ENCODE measurements at regions not wholly inside any gene's neighbourhood (a gene's known extent, or its start where the extent isn't known, plus 50 kb on each side); places are given as distances from the start of the nearest gene placed in this dataset.

DNA sequence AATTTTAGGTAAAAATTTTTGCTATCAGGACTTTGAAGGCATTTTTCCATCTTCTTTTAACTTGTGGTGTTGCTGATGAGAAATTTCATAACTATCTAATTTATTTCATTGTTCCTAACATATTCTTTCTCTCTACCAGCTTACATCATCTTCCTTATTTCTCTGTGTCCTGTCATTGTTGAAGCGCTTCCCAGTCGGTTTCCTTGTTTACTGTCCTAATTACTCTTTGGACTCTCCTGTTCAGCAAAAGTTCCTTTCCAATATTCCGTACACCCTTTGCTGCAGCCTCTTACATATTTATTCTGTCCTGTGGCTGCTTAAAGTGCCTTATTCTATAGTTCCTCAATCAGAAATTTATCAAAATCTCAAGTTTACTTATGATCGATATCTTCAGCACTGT is 609.0 kb upstream of the FZD8 start:
- H3K27ac ChIP-seq (ENCODE audit: low read depth, low read length), result no peak overlapping the region
- no peak overlapping the region for H3K9ac ChIP-seq (ENCODE audit: low read length in 5 of 5)
- H3K27me3 ChIP-seq (ENCODE audit: control insufficient read depth in 5 of 5, insufficient read depth in 4 of 5, low read length in 5 of 5), result no peaks in the 10 kb centered on the region
- no peak overlapping the region for H3K4me3 ChIP-seq (ENCODE audit: low read depth in 1 of 5, low read length in 5 of 5)
- peaks cover 0 to 23% (median 1%) of the 10 kb centered on the region in 5 donors for H3K4me1 ChIP-seq (ENCODE audit: control insufficient read depth in 5 of 5, insufficient read depth in 5 of 5, low read length in 5 of 5)
- no peaks in the 10 kb centered on the region for H3K9me3 ChIP-seq (ENCODE audit: control insufficient read depth in 5 of 5, low read length in 5 of 5)
- H3K36me3 ChIP-seq (ENCODE audit: control insufficient read depth in 5 of 5, insufficient read depth in 5 of 5, low read length in 5 of 5), result no peaks in the 10 kb centered on the region

DNA sequence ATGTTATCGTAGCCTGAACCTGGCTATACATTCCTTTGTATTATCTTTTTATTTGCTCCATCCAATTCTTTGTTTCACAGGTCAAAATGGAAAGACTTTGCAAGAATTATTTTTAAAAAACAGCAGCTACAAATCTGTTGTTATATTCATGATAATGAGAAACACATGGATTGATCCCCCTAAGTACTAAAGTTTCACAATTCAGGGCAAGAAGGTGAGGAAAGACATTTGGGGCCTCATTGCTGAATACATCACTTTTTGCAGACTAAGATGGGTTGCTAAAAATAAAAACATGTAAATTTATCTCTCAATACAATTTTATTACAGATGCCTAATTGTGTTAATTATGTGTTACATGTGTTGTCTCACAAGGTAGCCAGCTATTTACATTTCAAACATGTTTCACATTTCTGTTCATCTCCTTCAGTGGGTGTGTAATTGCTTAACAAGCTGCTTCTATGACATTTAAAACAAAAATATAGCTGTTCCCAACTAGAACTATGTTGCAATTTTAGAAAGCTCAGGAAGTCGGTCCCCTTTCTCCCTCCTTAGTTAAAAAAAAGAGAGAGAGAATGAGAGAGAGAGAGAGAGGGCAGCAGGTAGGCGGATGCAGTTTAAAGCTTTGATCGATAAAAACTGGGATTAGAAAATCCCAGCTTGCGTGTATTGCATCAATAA is 606.3 kb upstream of the FZD8 start:
- Histone ChIP-seq H3K9ac (ENCODE audit: low read length in 5 of 5) (no peak overlapping the region), H3K4me3 (ENCODE audit: low read depth in 1 of 5, low read length in 5 of 5) (no peak overlapping the region), H3K9me3 (ENCODE audit: control insufficient read depth in 5 of 5, low read length in 5 of 5) (no peaks in the 10 kb centered on the region), H3K36me3 (ENCODE audit: control insufficient read depth in 5 of 5, insufficient read depth in 5 of 5, low read length in 5 of 5) (no peaks in the 10 kb centered on the region), H3K27me3 (ENCODE audit: control insufficient read depth in 5 of 5, insufficient read depth in 4 of 5, low read length in 5 of 5) (no peaks in the 10 kb centered on the region), H3K27ac (ENCODE audit: low read depth, low read length) (no peak overlapping the region), H3K4me1 (ENCODE audit: control insufficient read depth in 5 of 5, insufficient read depth in 5 of 5, low read length in 5 of 5) (peaks cover 0 to 3% (median 0%) of the 10 kb centered on the region in 5 donors)

DNA sequence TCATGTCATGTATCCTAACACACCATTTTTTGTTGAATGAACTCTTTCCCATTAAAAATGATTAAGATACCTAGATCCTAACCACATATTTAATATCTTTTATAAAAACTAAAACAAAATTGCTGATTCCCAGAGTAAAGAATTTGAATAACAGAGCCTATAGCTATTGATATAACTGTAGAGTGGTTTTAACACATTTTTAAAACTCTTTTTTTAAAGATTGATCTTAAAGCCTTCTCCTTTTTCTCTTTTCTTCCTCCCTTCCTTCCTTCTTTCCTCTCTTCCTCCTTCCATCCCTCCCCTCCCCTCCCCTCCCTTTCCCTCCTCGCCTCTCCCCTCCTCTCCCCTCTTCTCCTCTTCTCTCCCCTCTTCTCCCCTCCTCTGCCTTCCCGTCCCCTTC is 605.4 kb upstream of the FZD8 start:
- Histone ChIP-seq H3K4me1 (ENCODE audit: control insufficient read depth in 5 of 5, insufficient read depth in 5 of 5, low read length in 5 of 5) (peaks cover 0 to 3% (median 0%) of the 10 kb centered on the region in 5 donors), H3K27ac (ENCODE audit: low read depth, low read length) (no peak overlapping the region), H3K4me3 (ENCODE audit: low read depth in 1 of 5, low read length in 5 of 5) (no peak overlapping the region), H3K9ac (ENCODE audit: low read length in 5 of 5) (no peak overlapping the region), H3K36me3 (ENCODE audit: control insufficient read depth in 5 of 5, insufficient read depth in 5 of 5, low read length in 5 of 5) (no peaks in the 10 kb centered on the region), H3K27me3 (ENCODE audit: control insufficient read depth in 5 of 5, insufficient read depth in 4 of 5, low read length in 5 of 5) (no peaks in the 10 kb centered on the region), H3K9me3 (ENCODE audit: control insufficient read depth in 5 of 5, low read length in 5 of 5) (no peaks in the 10 kb centered on the region)

DNA sequence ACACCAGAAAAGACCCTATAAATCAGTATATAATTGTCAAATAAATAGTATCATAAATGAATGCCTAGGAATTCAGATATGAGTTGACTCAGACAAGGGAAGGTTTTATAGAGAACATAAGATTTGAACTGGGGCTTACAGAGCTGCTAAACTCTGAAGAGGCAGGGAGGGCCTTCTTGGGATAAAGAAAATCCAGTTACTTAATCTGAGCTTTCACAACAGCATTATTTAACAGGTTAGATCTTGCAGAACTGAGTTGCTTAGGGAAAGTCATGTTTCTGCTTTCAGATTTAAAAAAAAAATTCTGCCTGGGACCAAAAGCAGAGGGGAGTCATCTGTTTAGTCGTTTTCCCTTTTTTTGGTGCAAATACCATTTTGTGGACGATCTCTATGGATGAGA is 594.8 kb upstream of the FZD8 start:
- no peak overlapping the region for H3K27ac ChIP-seq (ENCODE audit: low read depth, low read length)
- H3K36me3 ChIP-seq (ENCODE audit: control insufficient read depth in 5 of 5, insufficient read depth in 5 of 5, low read length in 5 of 5), result no peaks in the 10 kb centered on the region
- no peak overlapping the region for H3K9ac ChIP-seq (ENCODE audit: low read length in 5 of 5)

DNA sequence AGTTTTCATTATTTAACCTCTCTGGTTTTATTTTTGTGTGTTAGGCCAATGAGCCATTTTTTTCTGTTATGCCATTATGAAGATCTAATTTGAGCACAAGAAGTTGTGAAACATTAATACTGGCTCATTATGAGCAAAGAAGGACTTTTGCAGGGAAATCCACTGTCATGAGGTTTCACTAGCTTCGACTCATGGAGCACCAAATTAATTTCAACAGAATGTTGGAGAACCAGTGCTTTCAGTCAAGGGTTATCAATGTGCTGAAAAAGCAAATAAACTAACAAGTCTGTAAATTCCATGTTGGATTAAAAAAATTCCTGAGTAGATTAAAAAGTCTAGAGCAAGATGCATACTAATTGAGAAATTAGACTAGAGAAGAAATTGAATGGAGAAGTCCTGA is 594.2 kb upstream of the FZD8 start:
- H3K9me3 ChIP-seq (ENCODE audit: control insufficient read depth in 5 of 5, low read length in 5 of 5), result no peaks in the 10 kb centered on the region
- H3K27ac ChIP-seq (ENCODE audit: low read depth, low read length), result no peak overlapping the region
- no peaks in the 10 kb centered on the region for H3K4me1 ChIP-seq (ENCODE audit: control insufficient read depth in 5 of 5, insufficient read depth in 5 of 5, low read length in 5 of 5)
- H3K4me3 ChIP-seq (ENCODE audit: low read depth in 1 of 5, low read length in 5 of 5), result no peak overlapping the region
- no peak overlapping the region for H3K9ac ChIP-seq (ENCODE audit: low read length in 5 of 5)
- no peaks in the 10 kb centered on the region for H3K27me3 ChIP-seq (ENCODE audit: control insufficient read depth in 5 of 5, insufficient read depth in 4 of 5, low read length in 5 of 5)
- no peaks in the 10 kb centered on the region for H3K36me3 ChIP-seq (ENCODE audit: control insufficient read depth in 5 of 5, insufficient read depth in 5 of 5, low read length in 5 of 5)

More for the DNA sequence above, 594.8 kb upstream of the FZD8 start:
- Histone ChIP-seq H3K9me3 (ENCODE audit: control insufficient read depth in 5 of 5, low read length in 5 of 5) (no peaks in the 10 kb centered on the region), H3K4me1 (ENCODE audit: control insufficient read depth in 5 of 5, insufficient read depth in 5 of 5, low read length in 5 of 5) (no peaks in the 10 kb centered on the region), H3K27me3 (ENCODE audit: control insufficient read depth in 5 of 5, insufficient read depth in 4 of 5, low read length in 5 of 5) (no peaks in the 10 kb centered on the region), H3K4me3 (ENCODE audit: low read depth in 1 of 5, low read length in 5 of 5) (no peak overlapping the region)

DNA sequence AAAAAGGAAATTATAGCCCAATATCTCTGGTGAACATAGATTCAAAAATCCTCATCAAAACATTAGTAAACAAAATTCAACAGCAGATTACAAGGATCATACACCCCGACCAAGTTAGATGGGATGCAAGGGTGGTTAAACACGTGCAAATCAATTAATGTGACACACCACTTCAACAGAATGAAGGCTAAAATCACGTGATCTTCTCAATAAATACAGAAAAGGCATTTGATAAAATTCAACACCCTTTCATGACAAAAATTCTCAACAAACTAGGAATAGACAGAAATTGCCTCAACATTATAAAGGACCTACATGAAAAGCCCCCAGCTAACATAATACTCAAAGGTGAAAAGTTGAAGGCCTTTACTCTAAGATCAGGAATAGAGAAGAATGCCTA is 590.8 kb upstream of the FZD8 start:
- H3K4me1 ChIP-seq (ENCODE audit: control insufficient read depth in 5 of 5, insufficient read depth in 5 of 5, low read length in 5 of 5), result no peaks in the 10 kb centered on the region
- H3K27ac ChIP-seq (ENCODE audit: low read depth, low read length), result no peak overlapping the region
- no peak overlapping the region for H3K4me3 ChIP-seq (ENCODE audit: low read depth in 1 of 5, low read length in 5 of 5)
- no peak overlapping the region for H3K9ac ChIP-seq (ENCODE audit: low read length in 5 of 5)
- no peaks in the 10 kb centered on the region for H3K36me3 ChIP-seq (ENCODE audit: control insufficient read depth in 5 of 5, insufficient read depth in 5 of 5, low read length in 5 of 5)
- H3K9me3 ChIP-seq (ENCODE audit: control insufficient read depth in 5 of 5, low read length in 5 of 5), result no peaks in the 10 kb centered on the region
- H3K27me3 ChIP-seq (ENCODE audit: control insufficient read depth in 5 of 5, insufficient read depth in 4 of 5, low read length in 5 of 5), result no peaks in the 10 kb centered on the region

DNA sequence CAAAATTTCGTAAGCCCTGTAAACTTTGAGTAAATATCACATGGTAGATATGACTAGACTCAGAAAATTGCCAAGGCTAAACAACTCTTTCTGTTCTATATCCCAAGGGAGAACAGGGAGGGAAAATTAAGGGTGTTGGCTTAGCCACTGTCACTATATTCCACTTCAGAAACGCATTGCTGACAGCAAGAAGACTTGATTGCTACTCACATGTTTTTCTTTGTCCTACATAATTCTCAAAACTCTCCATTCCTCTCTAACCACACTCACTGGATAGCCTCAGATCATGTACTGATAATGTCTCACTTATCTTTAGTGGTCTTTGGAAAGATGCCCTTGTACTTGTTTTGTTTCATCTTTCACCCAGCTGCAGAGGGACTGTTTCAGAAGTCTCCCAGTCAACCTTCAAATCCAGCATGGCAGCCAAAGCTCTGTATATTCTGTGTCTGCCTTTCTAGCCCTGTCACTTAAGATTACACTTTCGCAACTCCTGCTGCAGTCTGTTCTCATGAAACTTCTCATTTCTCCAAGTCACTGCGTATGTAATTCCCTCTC is 582.4 kb upstream of the FZD8 start:
- no peaks in the 10 kb centered on the region for H3K9me3 ChIP-seq (ENCODE audit: control insufficient read depth in 5 of 5, low read length in 5 of 5)
- no peaks in the 10 kb centered on the region for H3K27me3 ChIP-seq (ENCODE audit: control insufficient read depth in 5 of 5, insufficient read depth in 4 of 5, low read length in 5 of 5)
- no peak overlapping the region for H3K27ac ChIP-seq (ENCODE audit: low read depth, low read length)
- H3K9ac ChIP-seq (ENCODE audit: low read length in 5 of 5), result no peak overlapping the region
- H3K4me1 ChIP-seq (ENCODE audit: control insufficient read depth in 5 of 5, insufficient read depth in 5 of 5, low read length in 5 of 5), result no peaks in the 10 kb centered on the region
- no peak overlapping the region for H3K4me3 ChIP-seq (ENCODE audit: low read depth in 1 of 5, low read length in 5 of 5)
- H3K36me3 ChIP-seq (ENCODE audit: control insufficient read depth in 5 of 5, insufficient read depth in 5 of 5, low read length in 5 of 5), result no peaks in the 10 kb centered on the region

DNA sequence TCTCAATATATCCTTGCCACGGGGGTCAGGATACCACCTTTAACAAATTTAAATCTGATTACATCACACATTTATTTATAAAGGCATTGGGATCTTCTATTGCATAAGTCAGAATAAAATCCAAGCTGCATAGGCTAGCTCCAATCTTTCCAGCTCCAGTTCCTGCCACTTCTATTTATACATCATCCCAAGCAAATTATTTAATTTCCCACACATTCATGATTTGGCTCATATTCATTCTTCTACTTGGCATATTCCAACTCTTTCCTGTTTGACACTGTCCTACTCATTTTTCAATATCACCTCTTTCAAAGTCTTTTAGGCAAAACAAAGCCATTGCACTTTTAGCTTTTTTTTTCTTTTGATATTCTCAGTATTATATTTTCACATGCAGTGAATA is 579.0 kb upstream of the FZD8 start:
- no peak overlapping the region for H3K9ac ChIP-seq (ENCODE audit: low read length in 5 of 5)
- H3K4me1 ChIP-seq (ENCODE audit: control insufficient read depth in 5 of 5, insufficient read depth in 5 of 5, low read length in 5 of 5), result no peaks in the 10 kb centered on the region
- no peak overlapping the region for H3K27ac ChIP-seq (ENCODE audit: low read depth, low read length)
- H3K9me3 ChIP-seq (ENCODE audit: control insufficient read depth in 5 of 5, low read length in 5 of 5), result no peaks in the 10 kb centered on the region
- no peaks in the 10 kb centered on the region for H3K27me3 ChIP-seq (ENCODE audit: control insufficient read depth in 5 of 5, insufficient read depth in 4 of 5, low read length in 5 of 5)
- H3K4me3 ChIP-seq (ENCODE audit: low read depth in 1 of 5, low read length in 5 of 5), result no peak overlapping the region
- H3K36me3 ChIP-seq (ENCODE audit: control insufficient read depth in 5 of 5, insufficient read depth in 5 of 5, low read length in 5 of 5), result no peaks in the 10 kb centered on the region

DNA sequence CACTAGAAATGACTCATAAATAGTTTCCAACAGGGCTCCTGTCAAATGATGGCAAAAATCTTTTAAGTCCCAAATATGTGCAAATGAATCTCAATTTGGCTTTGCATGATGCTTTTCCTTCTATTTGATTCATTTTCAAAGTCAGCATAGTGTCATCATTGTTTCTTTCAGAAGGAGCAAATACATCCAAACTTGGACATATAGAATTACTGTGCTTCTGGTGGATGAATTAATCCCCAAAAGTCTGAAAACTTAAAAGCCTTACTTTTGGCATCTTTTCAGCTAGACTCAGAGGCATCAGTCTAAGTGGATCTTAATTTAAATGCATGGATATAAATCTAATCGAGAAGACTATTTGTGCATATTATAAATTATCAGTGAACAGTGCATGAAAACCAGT is 578.1 kb upstream of the FZD8 start:
- no peaks in the 10 kb centered on the region for H3K27me3 ChIP-seq (ENCODE audit: control insufficient read depth in 5 of 5, insufficient read depth in 4 of 5, low read length in 5 of 5)
- H3K27ac ChIP-seq (ENCODE audit: low read depth, low read length), result no peak overlapping the region

DNA sequence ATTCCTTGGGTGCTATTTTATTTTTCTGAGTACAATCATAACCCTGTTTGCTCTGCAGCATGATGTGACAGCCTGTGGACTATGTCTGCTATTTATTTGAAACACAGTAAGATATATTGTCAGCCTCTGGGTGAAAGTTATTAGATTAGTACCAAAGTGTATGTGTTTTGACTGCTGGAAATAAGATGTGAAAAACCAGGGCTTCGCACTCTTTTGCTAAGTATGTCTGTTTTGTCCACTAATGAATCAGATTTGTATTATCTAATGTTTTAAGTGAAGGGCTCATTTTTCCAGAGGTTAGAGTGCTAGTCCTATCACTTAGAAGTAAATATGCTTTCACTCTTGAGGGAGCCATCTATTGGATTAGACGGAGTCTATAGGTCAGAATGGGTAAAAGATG is 569.8 kb upstream of the FZD8 start:
- H3K36me3 ChIP-seq (ENCODE audit: control insufficient read depth in 5 of 5, insufficient read depth in 5 of 5, low read length in 5 of 5), result no peaks in the 10 kb centered on the region
- H3K9ac ChIP-seq (ENCODE audit: low read length in 5 of 5), result no peak overlapping the region
- H3K27ac ChIP-seq (ENCODE audit: low read depth, low read length), result no peak overlapping the region
- H3K27me3 ChIP-seq (ENCODE audit: control insufficient read depth in 5 of 5, insufficient read depth in 4 of 5, low read length in 5 of 5), result no peaks in the 10 kb centered on the region
- no peak overlapping the region for H3K4me3 ChIP-seq (ENCODE audit: low read depth in 1 of 5, low read length in 5 of 5)
- H3K4me1 ChIP-seq (ENCODE audit: control insufficient read depth in 5 of 5, insufficient read depth in 5 of 5, low read length in 5 of 5), result no peaks in the 10 kb centered on the region
- no peaks in the 10 kb centered on the region for H3K9me3 ChIP-seq (ENCODE audit: control insufficient read depth in 5 of 5, low read length in 5 of 5)

More for the DNA sequence above, 578.1 kb upstream of the FZD8 start:
- Histone ChIP-seq H3K9ac (ENCODE audit: low read length in 5 of 5) (no peak overlapping the region), H3K36me3 (ENCODE audit: control insufficient read depth in 5 of 5, insufficient read depth in 5 of 5, low read length in 5 of 5) (no peaks in the 10 kb centered on the region), H3K4me3 (ENCODE audit: low read depth in 1 of 5, low read length in 5 of 5) (no peak overlapping the region), H3K9me3 (ENCODE audit: control insufficient read depth in 5 of 5, low read length in 5 of 5) (no peaks in the 10 kb centered on the region), H3K4me1 (ENCODE audit: control insufficient read depth in 5 of 5, insufficient read depth in 5 of 5, low read length in 5 of 5) (no peaks in the 10 kb centered on the region)

Measured in subcutaneous abdominal adipose tissue (tissue), 5 donors.